ENCODE measurements at regions not wholly inside any gene's neighbourhood (a gene's known extent, or its start where the extent isn't known, plus 50 kb on each side); places are given as distances from the start of the nearest gene placed in this dataset.
A peak's percentile ranks its signal among the peaks of the same experiment; 100 is the strongest.

- DNase-seq, result no peak
Measured at GRCh38 chr21:37967036-37967435, 50.8 kb upstream of the KCNJ6 start.

GRCh38 chr21:37968744-37969143 lies 52.5 kb upstream of the KCNJ6 start:
- peak; percentile 41 for DNase-seq

- DNase-seq, result no peak
Measured at GRCh38 chr21:37970548-37970947, 54.3 kb upstream of the KCNJ6 start.

- no peak for DNase-seq
Measured at GRCh38 chr21:37971390-37971950, 55.2 kb upstream of the KCNJ6 start.

- DNase-seq, result no peak
Measured at GRCh38 chr21:37974081-37974480, 57.8 kb upstream of the KCNJ6 start.

- no peak for DNase-seq
Measured at GRCh38 chr21:37982496-37983318, 66.5 kb upstream of the KCNJ6 start.

GRCh38 chr21:37983336-37984095 lies 67.3 kb upstream of the KCNJ6 start:
- no peak for DNase-seq

GRCh38 chr21:37984416-37984815 lies 68.2 kb upstream of the KCNJ6 start:
- DNase-seq, result no peak

- no peak for DNase-seq
Measured at GRCh38 chr21:37986000-37986399, 69.7 kb upstream of the KCNJ6 start.

GRCh38 chr21:37986751-37987399 lies 70.6 kb upstream of the KCNJ6 start:
- DNase-seq, result no peak

- DNase-seq, result peak; percentile 14
Measured at GRCh38 chr21:37987668-37988067, 71.4 kb upstream of the KCNJ6 start.

GRCh38 chr21:37993071-37993470 lies 76.8 kb upstream of the KCNJ6 start:
- no peak for DNase-seq

- no peak for DNase-seq
Measured at GRCh38 chr21:37994211-37994610, 78.0 kb upstream of the KCNJ6 start.

GRCh38 chr21:38012672-38013071 lies 96.4 kb upstream of the KCNJ6 start:
- DNase-seq, result peak; percentile 2

- no peak for DNase-seq
Measured at GRCh38 chr21:38013741-38014140, 97.5 kb upstream of the KCNJ6 start.

GRCh38 chr21:38014298-38014697 lies 98.0 kb upstream of the KCNJ6 start:
- no peak for DNase-seq

GRCh38 chr21:38027901-38028498 lies 111.7 kb upstream of the KCNJ6 start:
- no peak for DNase-seq

GRCh38 chr21:38032082-38032801 lies 116.0 kb upstream of the KCNJ6 start:
- DNase-seq, result no peak

- no peak for DNase-seq
Measured at GRCh38 chr21:38036016-38036415, 119.8 kb upstream of the KCNJ6 start.

- no peak for DNase-seq
Measured at GRCh38 chr21:38037416-38037815, 121.2 kb upstream of the KCNJ6 start.

- DNase-seq, result no peak
Measured at GRCh38 chr21:38039369-38039768, 123.1 kb upstream of the KCNJ6 start.

GRCh38 chr21:38039841-38040240 lies 123.6 kb upstream of the KCNJ6 start:
- no peak for DNase-seq

Measured in eye (tissue), 1 donor.